CD4-positive, alpha-beta T cell treated with Interleukin-4 for 1 hour (primary cell): ENCODE measurements at regions not wholly inside any gene's neighbourhood (a gene's known extent, or its start where the extent isn't known, plus 50 kb on each side); places are given as distances from the start of the nearest gene placed in this dataset.

Experiments
- DNase-seq, 2 donors: peaks; one replicate each; pipeline ENCODE4 v3.0.0-alpha.2; 2020 to 2022

DNA sequence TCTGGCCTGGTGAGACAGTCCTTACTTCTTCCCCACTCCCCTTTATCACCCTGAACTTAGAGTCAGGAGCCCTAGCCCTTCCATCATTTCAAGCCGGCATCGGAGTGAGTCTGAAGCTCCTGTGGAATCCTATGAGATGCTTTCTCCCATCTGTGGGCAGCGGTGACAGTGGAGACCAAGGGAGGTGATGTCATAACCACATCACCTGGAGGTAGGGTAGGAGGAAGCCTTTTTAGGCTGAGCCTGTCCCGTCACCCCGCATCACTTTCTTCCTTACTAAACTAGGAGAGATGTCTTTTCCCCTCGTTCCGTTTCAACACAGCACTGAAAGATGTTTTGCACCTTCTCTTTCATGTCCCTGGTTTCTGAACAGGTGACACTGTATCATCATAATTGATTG, 124.1 kb upstream of the WWC1 start:
- DNase-seq: no peak

DNA sequence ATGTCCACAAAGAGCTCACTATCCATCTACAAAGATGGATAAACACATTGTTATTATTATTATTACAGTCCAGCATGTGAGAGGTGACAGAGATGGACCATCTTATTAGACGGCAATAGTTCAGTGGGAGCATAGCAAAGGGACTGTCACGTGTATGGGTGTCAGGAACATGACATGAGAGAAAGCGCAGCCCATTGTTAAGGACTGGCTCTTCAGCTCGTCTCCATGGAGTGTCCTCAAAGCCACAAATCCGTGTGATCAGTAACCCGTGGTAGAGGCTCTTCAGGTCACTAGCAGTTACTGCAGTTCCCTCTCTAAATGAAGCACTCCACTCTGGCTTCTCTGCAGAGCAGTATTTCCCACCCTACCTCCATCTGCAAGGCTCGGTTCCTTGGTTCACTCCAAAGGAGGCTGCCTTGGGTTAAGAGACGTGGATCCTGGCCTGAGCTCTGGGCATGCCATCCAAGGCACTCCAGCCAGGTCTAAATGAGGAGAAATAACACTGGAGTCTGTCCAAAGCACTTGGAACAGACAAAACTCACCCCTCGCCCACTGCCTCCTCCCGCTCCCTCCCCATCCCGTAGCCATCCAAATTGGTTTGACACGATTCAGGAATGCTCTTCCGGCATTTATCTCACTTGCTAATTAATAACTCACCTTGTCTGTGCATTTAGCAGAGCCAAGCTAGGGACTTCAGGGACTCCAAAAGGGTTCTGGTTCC, 122.3 kb upstream of the WWC1 start:
- no peak for DNase-seq

DNA sequence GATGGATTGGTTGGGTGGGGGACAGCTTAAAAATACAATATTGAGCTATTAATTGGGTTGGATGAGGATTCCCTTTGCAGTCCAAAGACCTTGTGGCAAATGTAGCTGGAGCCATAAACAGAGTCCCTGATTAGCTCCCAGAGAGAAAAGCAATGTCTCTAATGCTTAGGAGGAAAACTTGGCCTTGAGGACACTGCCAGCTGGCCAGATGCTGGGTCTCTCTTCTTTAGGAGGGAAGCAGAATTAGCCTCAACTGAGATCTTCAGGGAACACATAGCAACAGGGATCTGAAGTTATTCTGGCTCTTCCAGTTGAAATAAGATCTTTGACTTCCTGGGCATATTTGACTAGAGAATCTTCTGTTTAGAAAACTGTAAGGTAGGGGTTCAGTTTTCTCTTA, 121.7 kb upstream of the WWC1 start:
- DNase-seq: no peak

DNA sequence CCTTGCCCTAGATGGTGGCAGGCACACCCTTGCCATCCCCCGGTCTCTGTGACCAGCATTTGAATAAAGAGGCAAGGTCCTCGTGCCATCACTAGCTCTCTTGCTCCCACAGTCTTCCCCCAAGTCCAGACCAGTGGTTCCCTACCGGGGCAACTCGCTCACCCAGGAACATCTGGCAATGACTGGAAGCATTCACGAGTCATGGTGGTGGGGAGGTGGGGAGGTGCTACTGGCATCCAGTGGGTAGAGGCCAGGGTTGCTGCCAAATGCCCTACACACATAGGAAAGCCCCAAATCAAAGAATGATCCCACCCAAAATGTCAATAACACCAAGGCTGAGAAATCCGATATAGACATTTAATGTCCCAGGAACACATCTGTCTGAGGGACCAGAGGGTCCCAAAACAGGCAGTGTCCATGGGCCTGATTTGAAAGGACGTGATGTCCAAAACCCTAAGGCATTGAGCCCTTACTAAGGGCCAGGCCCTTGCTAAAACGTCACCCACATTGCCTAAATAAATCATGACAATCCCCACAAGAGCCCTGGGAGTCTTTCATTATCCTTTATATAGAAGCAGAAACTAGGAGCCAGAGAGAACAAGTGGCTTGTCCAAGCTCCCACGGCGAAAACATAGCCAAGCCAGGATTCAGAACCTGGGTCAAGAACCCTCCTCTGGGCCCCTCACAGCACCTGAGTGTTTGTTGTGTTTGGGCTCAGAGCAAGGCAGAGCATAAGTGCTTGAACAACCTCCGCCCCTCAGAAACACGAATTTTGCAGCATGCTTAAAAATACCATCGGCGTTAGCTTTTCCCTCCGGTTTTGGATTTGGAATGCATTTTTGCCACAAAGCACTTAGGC, 119.3 kb upstream of the WWC1 start:
- no peak for DNase-seq

DNA sequence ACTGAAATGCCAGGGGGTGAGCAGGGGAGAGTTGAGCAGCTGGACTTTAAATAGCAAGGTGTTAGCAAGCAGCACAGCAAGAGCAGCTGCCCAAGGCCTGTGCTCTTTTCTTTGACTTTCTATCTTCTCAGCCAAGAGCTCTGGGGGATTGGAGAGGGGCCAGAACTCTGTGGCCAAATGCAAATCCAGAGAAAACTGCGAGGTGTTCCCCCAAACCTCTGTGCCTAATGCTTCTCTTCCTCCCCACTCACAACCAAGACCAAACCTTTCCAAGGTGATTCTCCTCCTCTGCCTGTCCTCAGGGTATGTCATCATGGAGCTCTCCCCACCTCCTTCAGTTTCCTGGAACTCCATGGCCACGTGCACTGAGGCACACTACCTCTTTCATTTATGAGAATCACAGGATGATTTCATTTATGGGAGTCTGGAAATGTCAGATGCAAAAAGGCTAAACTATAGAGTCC, 118.7 kb upstream of the WWC1 start:
- DNase-seq: no peak

DNA sequence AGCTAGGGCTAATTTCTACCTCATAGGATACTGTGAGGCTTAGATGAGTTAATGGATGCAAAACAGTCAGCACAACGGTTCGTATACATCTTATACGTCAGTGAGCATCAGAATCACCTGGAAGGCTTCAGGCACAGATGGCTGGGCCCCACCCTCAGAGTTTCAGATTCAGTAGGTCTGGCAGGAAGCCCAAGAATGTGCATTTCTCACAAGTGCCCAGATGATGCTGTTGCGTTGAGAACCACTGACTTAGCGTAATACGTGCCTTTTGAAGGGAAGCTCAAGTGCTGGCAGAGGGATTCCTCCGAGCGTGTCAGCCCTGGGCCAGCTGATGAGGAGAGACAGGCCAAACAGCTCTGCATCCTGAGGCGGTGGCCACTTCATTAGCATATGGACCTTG, 117.1 kb upstream of the WWC1 start:
- DNase-seq: no peak

DNA sequence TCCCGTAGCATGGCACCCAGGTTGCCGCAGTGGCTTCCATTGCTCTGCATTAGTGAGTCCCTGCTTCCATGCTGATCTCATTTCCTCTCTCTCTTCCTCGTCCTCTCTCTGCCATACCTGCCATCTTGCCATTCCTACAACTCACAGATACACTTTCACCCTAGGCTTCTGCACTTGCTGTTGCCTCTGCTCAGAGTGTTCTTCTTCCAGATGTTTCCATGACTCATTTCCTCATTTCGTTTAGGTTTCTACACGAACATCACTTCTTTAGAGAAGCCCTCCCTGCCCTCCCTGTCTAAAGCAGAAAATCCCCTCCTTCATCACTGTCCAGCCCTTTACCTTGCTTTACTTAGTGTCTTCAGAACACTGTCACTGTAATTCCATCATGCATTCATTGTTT, 115.2 kb upstream of the WWC1 start:
- no peak for DNase-seq

DNA sequence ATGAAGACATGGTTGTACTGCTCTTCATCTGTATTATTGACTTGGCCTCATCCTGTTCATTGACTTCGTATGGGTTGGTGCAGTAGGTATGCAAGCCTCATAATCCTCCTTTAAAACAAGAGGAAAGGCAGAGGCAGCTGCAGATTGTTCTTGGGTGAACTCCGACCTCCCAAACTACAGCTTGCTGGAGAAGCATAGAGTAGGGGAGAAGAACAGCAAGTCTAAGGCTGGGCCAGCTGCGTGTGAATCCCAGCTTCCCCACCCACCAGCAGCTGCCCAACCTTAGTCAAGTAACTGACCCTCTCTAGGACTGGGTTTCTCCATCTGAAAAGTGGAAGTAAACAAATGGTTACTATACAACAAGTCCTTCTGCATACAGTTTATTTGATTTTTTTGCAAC, 114.5 kb upstream of the WWC1 start:
- no peak for DNase-seq

DNA sequence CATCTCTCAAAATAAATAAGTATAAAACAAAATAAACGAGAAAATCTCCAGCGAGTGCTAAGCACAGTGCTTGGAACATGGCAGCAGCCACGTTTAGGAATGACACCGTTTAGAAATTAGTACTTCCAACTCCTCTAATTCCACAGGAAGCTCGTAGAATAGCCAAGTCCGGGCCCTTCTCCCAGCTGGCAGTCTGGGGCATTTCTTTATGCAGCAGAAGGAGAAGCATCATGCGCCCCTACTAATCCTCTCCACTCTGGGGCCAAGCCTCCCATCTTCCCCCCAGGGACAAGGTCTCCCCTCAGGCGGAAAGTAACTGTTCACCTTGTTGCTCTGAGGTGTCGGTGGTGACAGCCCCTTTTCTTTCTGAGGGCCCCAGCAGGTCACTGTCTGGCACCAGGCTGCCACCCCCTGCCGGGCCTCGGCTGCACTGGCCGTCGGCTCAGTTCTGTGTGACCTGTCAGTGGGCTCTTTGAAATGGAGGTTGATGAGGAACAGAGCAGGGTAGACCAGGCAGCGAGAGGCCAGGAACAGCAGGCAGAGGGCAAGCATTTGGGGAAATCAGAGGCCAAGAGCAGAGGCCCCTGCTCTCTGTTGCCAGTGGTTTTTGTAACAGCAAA, 113.5 kb upstream of the WWC1 start:
- DNase-seq: no peak

DNA sequence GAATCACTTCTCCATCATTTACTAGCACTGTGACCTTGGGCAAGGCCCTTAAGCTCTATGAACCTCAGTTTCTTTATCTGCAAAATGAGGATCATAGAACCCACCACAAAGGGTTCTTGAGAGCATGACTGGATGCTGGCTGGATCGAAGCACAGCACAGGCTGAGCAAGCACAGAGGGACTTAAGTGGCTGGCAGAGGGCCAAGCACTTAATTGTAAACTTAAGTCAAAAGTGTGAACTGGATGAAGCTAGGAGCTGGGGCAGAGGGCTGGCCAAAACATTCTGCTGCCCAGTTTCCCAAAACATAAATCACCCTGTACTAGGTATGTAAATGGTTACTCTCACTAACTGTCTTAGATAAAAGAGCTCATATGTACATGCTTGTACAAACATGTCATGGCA, 112.3 kb upstream of the WWC1 start:
- no peak for DNase-seq

DNA sequence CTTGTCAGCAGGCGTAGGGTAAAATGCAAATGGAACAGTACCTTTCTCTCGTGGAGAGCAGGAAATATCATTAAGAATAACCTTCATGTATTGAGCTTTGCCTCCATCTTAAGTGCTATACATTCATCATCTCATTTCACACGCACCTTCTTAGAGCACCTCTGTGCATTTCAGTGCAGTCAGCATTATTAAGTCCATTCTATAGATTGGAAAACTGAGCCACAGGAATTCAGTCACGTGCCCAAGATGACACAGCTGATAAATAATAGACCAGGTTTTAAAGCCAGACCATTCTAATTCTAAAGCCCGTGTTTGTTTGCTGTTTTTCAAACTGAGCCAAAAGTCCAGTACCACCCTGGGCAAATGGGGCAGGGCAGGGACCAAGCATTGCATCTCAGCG, 109.2 kb upstream of the WWC1 start:
- no peak for DNase-seq

DNA sequence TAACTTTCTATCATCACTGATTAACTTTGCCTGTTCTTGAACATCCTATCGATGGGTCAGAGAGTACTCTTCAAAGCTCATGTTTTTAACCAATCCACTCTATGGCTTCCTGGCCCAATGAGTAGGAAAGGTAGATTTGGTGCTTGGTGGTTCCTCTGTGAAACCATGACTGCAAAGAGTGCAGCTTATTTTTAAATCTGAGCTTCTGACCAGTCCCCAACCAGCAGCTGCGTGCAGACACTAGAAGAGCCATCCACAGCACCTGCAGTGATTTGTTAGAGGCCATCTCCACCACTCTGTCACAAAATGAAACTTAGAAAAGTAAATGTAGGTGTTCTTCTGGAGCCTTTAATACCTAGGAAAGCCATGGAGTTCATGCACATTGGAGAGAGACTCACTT, 107.3 kb upstream of the WWC1 start:
- DNase-seq: no peak

DNA sequence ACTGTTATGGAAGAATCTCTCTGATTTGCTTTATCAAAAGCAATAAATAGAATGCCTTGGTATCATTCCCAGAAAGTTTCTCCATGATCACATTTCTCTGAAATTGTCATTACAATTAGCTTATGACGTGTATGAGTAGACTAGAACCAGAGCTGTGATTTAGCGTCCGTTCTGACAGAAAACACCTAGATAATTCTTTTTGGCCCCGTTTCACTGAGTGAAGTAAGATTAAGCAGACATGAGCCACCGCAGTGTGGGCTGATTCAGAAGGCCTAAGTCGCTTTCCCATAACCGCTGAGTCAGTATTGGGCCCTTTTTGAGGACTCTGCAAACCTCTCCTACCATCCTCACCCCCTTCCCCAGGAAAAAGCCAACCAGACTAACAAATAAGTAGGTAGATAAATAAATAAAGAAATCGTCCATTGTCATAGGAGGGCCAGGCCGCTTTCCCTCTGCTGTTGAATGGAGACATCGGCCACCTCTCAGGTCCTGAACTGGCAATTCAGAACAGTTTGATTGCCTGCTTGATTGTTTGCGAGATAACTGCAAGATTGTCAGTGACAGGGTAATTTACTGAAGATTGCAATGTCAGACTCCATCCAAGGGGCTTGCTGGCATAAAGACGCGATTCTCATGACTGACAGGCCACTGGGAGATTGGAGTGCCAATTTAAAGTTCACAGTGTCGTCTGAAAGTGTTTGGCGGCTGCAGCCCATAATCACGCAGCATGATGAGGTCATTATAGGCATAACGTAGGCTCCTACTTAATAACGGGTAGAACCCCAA, 105.0 kb upstream of the WWC1 start:
- no peak for DNase-seq

DNA sequence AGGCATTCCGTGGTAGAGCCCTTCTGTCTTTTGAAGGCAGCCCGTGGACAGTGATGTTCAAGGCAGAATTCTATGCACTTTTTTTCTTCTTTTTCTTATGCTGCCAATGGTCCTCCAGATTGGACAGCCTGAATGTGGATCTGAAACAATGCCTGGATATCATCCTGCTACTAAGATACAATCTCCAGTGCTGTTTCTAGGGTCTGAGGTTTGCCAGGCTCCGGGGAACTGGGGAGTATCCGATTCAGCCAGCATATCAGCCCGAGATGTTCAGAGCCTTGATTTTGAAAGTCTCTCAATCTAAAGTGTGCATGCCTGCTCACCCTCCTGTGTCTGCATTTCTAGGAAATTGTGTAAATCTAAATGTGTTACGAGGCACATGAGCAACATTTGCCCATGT, 103.8 kb upstream of the WWC1 start:
- DNase-seq: no peak

DNA sequence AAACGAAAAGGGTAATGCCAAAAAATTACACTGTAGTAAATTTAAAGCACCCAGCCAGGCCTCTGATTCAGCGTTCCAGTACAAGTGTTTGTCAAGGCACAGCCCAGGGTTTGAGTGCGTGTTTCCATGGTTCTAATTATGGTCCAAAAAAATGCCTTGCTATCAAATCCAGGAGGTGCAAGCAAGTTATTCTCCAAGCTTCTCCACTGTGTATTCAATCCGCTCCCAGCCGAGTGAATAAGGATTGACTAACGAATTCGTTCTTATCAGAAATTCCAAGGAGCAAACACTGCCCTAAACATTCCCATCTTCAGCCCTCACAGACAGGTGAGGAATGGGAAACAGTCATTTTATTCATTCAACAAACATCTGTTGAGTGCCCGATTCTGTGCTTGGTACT, 103.3 kb upstream of the WWC1 start:
- DNase-seq: no peak

DNA sequence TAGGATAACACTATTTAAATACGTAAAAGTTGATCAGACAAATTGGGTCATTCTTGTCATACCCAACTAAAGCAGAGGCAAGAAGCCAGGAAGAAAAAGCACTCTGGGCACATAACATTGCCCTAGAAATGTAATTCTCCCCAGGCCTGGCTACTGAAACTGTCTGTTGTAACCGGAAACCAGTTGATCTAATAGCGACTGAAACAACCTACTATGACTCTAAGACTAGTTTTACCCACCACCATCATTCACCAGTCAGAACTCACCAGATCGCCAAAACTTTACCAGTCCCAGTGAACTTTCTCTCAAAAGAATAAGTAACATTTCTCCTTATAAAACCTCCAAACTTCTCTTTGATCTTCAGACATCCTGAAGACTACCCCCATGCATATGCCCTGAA, 99.3 kb upstream of the WWC1 start:
- DNase-seq: no peak

DNA sequence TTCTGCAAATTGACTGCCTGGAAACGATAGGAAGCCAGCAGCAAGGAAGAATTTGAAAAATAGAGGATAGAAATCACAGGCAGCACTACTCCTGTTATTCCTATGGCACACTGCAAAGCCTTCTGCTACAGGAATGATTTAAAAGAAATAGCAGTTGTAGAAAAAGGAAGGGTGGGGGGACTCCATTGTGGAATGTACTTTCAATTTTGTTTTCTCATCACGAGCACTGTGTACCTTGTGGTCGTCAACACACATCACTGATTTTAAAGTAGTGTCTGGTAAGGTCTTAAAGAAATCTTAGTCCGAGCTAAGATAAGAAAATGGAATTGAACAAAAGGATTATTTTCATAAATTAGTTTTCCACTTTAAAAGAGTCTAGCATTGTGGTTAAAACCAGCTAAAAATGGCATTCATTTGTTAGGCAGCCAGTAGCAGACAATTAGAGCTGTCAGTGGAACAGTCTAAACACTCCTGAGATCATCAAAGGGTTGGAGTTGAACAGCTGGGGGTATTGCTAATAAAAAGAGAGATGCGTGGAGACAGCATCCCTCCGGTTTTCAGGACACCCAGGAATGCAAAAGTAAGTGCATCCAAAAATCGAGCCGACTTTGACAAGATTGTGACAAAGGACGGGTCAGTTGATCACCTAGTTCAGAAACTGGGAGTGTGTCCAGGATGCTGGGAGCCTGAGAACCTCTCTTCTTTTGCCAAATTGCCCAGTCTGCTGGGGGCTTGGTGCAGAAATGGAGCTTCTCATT, 97.8 kb upstream of the WWC1 start:
- no peak for DNase-seq

DNA sequence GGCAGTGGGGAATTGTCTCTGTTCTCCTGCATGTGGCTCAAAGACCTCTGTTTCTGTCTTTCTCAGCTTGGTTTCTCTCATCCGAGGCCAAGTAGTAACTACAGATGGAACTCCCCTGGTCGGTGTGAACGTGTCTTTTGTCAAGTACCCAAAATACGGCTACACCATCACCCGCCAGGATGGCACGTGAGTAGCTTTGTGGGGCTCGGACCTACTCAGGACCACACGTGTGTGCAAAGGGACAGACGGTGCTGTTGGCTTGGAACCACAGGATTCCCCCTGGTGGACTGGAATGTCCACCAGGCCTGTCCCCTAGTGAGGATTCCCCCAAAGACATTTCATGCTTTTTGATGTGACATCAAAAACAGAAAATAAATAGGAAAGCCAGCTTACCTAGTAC, 96.3 kb upstream of the WWC1 start:
- no peak for DNase-seq

DNA sequence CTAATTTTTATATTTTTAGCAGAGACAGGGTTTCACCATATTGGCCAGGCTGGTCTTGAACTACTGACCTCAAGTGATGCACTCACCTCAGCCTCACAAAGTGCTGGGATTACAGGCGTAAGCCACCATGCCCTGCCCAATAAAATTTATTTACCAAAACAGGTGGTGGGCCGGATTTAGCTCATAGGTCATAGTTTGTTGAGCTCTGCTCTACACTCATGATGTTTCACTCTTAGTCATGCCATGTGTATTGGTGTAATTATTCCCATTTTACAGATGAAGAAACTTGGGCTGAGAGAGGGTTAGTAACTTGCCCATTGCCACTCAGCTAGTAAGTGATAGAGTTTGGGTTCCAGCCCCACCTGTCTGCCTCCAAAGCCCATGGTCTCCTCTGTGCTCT, 93.1 kb upstream of the WWC1 start:
- no peak for DNase-seq

DNA sequence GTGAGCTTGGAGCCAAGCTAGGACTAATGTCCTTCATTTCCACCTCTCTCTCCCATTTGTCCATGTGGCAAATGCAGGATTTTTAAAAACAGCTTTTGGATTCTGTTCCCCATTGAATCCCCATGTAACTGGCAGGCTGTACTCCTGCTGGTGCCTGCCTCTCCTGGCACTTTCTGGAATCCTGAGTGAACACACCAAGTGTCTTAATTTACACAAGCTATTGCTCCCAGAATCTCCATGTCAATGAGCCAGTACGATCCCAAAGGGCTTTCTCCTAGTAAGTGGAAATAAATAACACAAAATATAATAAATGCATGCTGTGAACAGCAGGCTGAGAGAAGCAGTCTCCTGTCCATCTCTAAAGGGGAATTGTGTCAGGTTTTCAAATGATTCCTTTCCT, 88.4 kb upstream of the WWC1 start:
- DNase-seq: no peak

DNA sequence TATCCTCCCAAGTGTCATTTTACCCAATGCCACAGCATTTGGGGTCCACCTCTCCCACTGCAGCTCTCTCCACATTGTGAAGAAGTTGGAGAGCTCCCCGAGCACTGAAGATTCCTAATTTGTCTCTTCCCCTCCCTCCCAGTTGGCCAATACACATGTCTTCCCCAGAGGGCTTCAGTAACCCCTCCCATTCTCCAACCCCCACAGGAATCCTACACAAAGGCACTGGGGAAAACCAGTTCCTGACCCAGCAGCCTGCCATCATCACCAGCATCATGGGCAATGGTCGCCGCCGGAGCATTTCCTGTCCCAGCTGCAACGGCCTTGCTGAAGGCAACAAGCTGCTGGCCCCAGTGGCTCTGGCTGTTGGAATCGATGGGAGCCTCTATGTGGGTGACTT, 87.3 kb upstream of the WWC1 start:
- no peak for DNase-seq

DNA sequence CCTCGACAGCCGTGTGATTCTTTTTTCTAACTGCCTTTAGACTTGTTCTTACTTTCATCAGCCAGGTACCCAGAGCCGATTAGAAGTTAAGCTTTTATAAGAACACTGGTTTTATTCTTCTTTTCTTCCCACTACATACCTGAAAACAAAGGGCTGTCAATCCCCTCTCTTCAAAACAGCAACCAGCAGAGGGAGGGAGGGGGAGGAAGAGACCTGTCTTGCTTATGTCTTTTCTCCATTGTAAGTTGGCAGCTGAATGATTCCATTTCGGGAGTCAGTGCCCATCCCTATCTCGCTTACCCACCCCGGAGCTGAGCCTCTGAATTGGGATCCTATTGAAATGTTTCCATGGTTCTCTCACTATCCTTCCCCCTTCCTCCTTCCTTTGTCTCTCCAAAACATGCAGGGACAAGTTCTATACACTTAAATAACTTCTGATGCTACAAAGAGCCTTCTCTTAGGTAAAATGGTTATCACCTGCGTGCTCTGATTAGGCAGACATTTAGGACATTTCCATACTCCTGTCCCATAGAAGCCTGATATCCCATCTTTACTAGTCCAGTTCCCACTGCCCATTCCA, 83.9 kb upstream of the WWC1 start:
- DNase-seq: no peak
